ENCODE measurements at regions not wholly inside any gene's neighbourhood (a gene's known extent, or its start where the extent isn't known, plus 50 kb on each side); places are given as distances from the start of the nearest gene placed in this dataset.

GRCh38 chr15:69891606-69892005 is 206.1 kb downstream of the TLE3 start:
- H3K4me1 ChIP-seq: peaks cover 15% of the 10 kb centered on the region
- no peaks in the 10 kb centered on the region; the same call in 1 of the 2 replicates for H3K9me3 ChIP-seq (replicated peaks)
- peaks cover 6% of the 10 kb centered on the region; the same call in 1 of the 2 replicates for H3K27me3 ChIP-seq
- no peak overlapping the region for H3K27ac ChIP-seq
- no peak for DNase-seq
- no peaks in the 10 kb centered on the region for H3K36me3 ChIP-seq
- no peak overlapping the region for H3K4me3 ChIP-seq

GRCh38 chr15:69892351-69892750 is 205.4 kb downstream of the TLE3 start:
- H3K36me3 ChIP-seq: no peaks in the 10 kb centered on the region
- peaks cover 6% of the 10 kb centered on the region; the same call in 1 of the 2 replicates for H3K27me3 ChIP-seq
- no peak for DNase-seq
- H3K27ac ChIP-seq: no peak overlapping the region
- no peak overlapping the region for H3K4me3 ChIP-seq
- no peaks in the 10 kb centered on the region; the same call in 1 of the 2 replicates for H3K9me3 ChIP-seq (replicated peaks)
- peaks cover 15% of the 10 kb centered on the region for H3K4me1 ChIP-seq

- DNase-seq: no peak
- Histone ChIP-seq H3K36me3 (no peaks in the 10 kb centered on the region), H3K27me3 (peaks cover 6% of the 10 kb centered on the region; the same call in 1 of the 2 replicates), H3K9me3 (replicated peaks) (no peaks in the 10 kb centered on the region; the same call in 1 of the 2 replicates), H3K4me3 (no peak overlapping the region), H3K27ac (no peak overlapping the region), H3K4me1 (peaks cover 15% of the 10 kb centered on the region)
Observed at GRCh38 chr15:69893086-69893485, 204.6 kb downstream of the TLE3 start.

GRCh38 chr15:69893863-69894262 is 203.9 kb downstream of the TLE3 start:
- Histone ChIP-seq H3K9me3 (replicated peaks) (no peaks in the 10 kb centered on the region; the same call in 1 of the 2 replicates), H3K27me3 (peaks cover 6% of the 10 kb centered on the region; the same call in 1 of the 2 replicates)
- peak; percentile 65 to 75 for DNase-seq

GRCh38 chr15:69895202-69895601 is 202.5 kb downstream of the TLE3 start:
- Histone ChIP-seq H3K4me3 (no peak overlapping the region), H3K27me3 (peaks cover 6% of the 10 kb centered on the region; the same call in 1 of the 2 replicates), H3K4me1 (peaks cover 15% of the 10 kb centered on the region), H3K9me3 (replicated peaks) (no peaks in the 10 kb centered on the region; the same call in 1 of the 2 replicates), H3K36me3 (no peaks in the 10 kb centered on the region), H3K27ac (no peak overlapping the region)
- DNase-seq: no peak

More at GRCh38 chr15:69893863-69894262, 203.9 kb downstream of the TLE3 start:
- Histone ChIP-seq H3K4me3 (no peak overlapping the region), H3K36me3 (no peaks in the 10 kb centered on the region), H3K27ac (no peak overlapping the region), H3K4me1 (peaks cover 15% of the 10 kb centered on the region)

GRCh38 chr15:69896606-69897005 is 201.1 kb downstream of the TLE3 start:
- H3K36me3 ChIP-seq: no peaks in the 10 kb centered on the region
- no peak overlapping the region for H3K4me3 ChIP-seq
- H3K4me1 ChIP-seq: peaks cover 15% of the 10 kb centered on the region
- no peak for DNase-seq
- peaks cover 6% of the 10 kb centered on the region; the same call in 1 of the 2 replicates for H3K27me3 ChIP-seq
- no peak overlapping the region for H3K27ac ChIP-seq
- H3K9me3 ChIP-seq (replicated peaks): no peaks in the 10 kb centered on the region

GRCh38 chr15:69897061-69897460 is 200.7 kb downstream of the TLE3 start:
- no peak for DNase-seq
- H3K36me3 ChIP-seq: no peaks in the 10 kb centered on the region
- no peak overlapping the region for H3K4me3 ChIP-seq
- no peaks in the 10 kb centered on the region for H3K9me3 ChIP-seq (replicated peaks)
- H3K27ac ChIP-seq: no peak overlapping the region
- peaks cover 15% of the 10 kb centered on the region for H3K4me1 ChIP-seq
- H3K27me3 ChIP-seq: peaks cover 6% of the 10 kb centered on the region; the same call in 1 of the 2 replicates

GRCh38 chr15:69897471-69898237 is 200.1 kb downstream of the TLE3 start:
- H3K4me1 ChIP-seq: peaks cover 15% of the 10 kb centered on the region
- H3K9me3 ChIP-seq (replicated peaks): no peaks in the 10 kb centered on the region
- H3K36me3 ChIP-seq: no peaks in the 10 kb centered on the region
- H3K27ac ChIP-seq: no peak overlapping the region
- H3K4me3 ChIP-seq: no peak overlapping the region
- peaks cover 6% of the 10 kb centered on the region; the same call in 1 of the 2 replicates for H3K27me3 ChIP-seq
- no peak for DNase-seq

- no peak for DNase-seq
- H3K9me3 ChIP-seq (replicated peaks): no peaks in the 10 kb centered on the region
- 0 out of 2 replicates have a peak, but pooled peaks cover under 1% of the 10 kb centered on the region for H3K27me3 ChIP-seq
- no peak overlapping the region for H3K4me3 ChIP-seq
- no peaks in the 10 kb centered on the region for H3K36me3 ChIP-seq
- H3K4me1 ChIP-seq: peaks cover 13% of the 10 kb centered on the region
- H3K27ac ChIP-seq: no peak overlapping the region
Observed at GRCh38 chr15:69898243-69898642, 199.5 kb downstream of the TLE3 start.

GRCh38 chr15:69902414-69903062 is 195.2 kb downstream of the TLE3 start:
- no peak for DNase-seq
- H3K4me1 ChIP-seq: no peaks in the 10 kb centered on the region; the same call in 1 of the 2 replicates
- H3K4me3 ChIP-seq: no peak overlapping the region
- no peaks in the 10 kb centered on the region for H3K9me3 ChIP-seq (replicated peaks)
- H3K36me3 ChIP-seq: no peaks in the 10 kb centered on the region
- no peaks in the 10 kb centered on the region for H3K27me3 ChIP-seq
- no peak overlapping the region for H3K27ac ChIP-seq

GRCh38 chr15:69903470-69904469 is 193.9 kb downstream of the TLE3 start:
- Histone ChIP-seq H3K4me3 (no peak overlapping the region), H3K4me1 (no peaks in the 10 kb centered on the region; the same call in 1 of the 2 replicates), H3K27ac (no peak overlapping the region), H3K36me3 (no peaks in the 10 kb centered on the region), H3K27me3 (no peaks in the 10 kb centered on the region), H3K9me3 (replicated peaks) (no peaks in the 10 kb centered on the region)
- DNase-seq: no peak

- no peak for DNase-seq
Observed at GRCh38 chr15:69906256-69907185, 191.2 kb downstream of the TLE3 start.

GRCh38 chr15:69908060-69908459 is 189.7 kb downstream of the TLE3 start:
- Histone ChIP-seq H3K9me3 (replicated peaks) (no peaks in the 10 kb centered on the region), H3K4me1 (no peaks in the 10 kb centered on the region), H3K36me3 (no peaks in the 10 kb centered on the region), H3K27me3 (no peaks in the 10 kb centered on the region), H3K4me3 (no peak overlapping the region), H3K27ac (no peak overlapping the region)
- DNase-seq: no peak

More at GRCh38 chr15:69906256-69907185, 191.2 kb downstream of the TLE3 start:
- Histone ChIP-seq H3K27me3 (no peaks in the 10 kb centered on the region), H3K4me3 (no peak overlapping the region), H3K9me3 (replicated peaks) (no peaks in the 10 kb centered on the region), H3K4me1 (no peaks in the 10 kb centered on the region), H3K27ac (no peak overlapping the region), H3K36me3 (no peaks in the 10 kb centered on the region)
